Esophagus muscularis mucosa (tissue), 3 donors: ENCODE measurements at regions not wholly inside any gene's neighbourhood (a gene's known extent, or its start where the extent isn't known, plus 50 kb on each side); places are given as distances from the start of the nearest gene placed in this dataset.

Experiments
- POLR2A ChIP-seq: fragments of 450-650 bp; IDR thresholded peaks from one replicate; pipeline ENCODE4 v1.6.1; 2017; ENCODE audit warnings: antibody characterized with exemption, moderate library complexity, mild to moderate bottlenecking, low read depth
- TF ChIP-seq, protein P1 (sequence below), 3 experiments: fragments of 200-600 bp in 2 of 3; fragments of 450-650 bp in 1 of 3; sonication (generic) in 2 of 3; IDR thresholded peaks; one replicate each; pipeline ENCODE4 v1.5.1; 2017 to 2019; ENCODE audit warnings: antibody characterized with exemption in 3 of 3, mild to moderate bottlenecking in 2 of 3, moderate library complexity in 1 of 3

DNA sequence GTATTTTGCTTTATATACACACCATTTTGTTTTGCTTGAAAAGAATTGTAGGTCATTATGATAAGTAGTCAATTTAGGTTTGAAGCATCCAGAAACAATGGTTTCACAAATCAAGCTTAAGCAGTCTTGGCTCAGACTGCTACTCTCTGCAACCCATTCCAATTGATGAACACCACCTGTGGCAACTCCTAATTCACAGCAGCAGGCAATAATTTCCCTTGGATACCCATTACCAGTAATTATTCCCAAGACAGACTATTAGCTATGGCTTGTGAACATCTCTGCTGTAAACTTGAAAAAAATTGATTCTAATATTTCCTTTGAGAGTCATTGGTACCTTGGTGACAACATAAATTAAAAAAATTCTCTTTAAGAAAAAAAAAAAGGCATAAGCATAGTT, 299.3 kb upstream of the SLITRK6 start:
- TF ChIP-seq, protein P1, sequence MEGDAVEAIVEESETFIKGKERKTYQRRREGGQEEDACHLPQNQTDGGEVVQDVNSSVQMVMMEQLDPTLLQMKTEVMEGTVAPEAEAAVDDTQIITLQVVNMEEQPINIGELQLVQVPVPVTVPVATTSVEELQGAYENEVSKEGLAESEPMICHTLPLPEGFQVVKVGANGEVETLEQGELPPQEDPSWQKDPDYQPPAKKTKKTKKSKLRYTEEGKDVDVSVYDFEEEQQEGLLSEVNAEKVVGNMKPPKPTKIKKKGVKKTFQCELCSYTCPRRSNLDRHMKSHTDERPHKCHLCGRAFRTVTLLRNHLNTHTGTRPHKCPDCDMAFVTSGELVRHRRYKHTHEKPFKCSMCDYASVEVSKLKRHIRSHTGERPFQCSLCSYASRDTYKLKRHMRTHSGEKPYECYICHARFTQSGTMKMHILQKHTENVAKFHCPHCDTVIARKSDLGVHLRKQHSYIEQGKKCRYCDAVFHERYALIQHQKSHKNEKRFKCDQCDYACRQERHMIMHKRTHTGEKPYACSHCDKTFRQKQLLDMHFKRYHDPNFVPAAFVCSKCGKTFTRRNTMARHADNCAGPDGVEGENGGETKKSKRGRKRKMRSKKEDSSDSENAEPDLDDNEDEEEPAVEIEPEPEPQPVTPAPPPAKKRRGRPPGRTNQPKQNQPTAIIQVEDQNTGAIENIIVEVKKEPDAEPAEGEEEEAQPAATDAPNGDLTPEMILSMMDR (IDR thresholded peaks at IDR 0.05), result no peak
- TF ChIP-seq POLR2A, result no peak
